SK-N-SH (cell line): ENCODE measurements at regions not wholly inside any gene's neighbourhood (a gene's known extent, or its start where the extent isn't known, plus 50 kb on each side); places are given as distances from the start of the nearest gene placed in this dataset.

Experiments
- CTCF ChIP-seq: fragments of 200-600 bp; sonication (generic); IDR thresholded peaks from 2 replicates; pipeline ENCODE4 v1.6.1; 2017; ENCODE audit warnings: antibody characterized with exemption, mild to moderate bottlenecking, moderate library complexity
- EZH2phosphoT487 ChIP-seq: fragments of 200-600 bp; sonication (generic); IDR thresholded peaks from 2 replicates; pipeline ENCODE4 v1.6.1; 2017; ENCODE audit warnings: low read depth, mixed run types, mild to moderate bottlenecking, antibody characterized with exemption, moderate library complexity, borderline replicate concordance
- FOSL2 ChIP-seq: IDR thresholded peaks from 2 replicates; pipeline ENCODE4 v1.4.0; 2012; ENCODE audit warnings: low read depth, mild to moderate bottlenecking, moderate library complexity, borderline replicate concordance
- FOXM1 ChIP-seq: IDR thresholded peaks from 2 replicates; pipeline ENCODE4 v1.4.0; 2012; ENCODE audit warnings: low read depth, mild to moderate bottlenecking
- GABPA ChIP-seq: IDR thresholded peaks from 2 replicates; pipeline ENCODE4 v1.4.0; 2012; ENCODE audit warnings: low read depth, mild to moderate bottlenecking
- IRF3 ChIP-seq: fragments of 150-350 bp; IDR thresholded peaks from 2 replicates; pipeline ENCODE4 v1.6.1; 2016; ENCODE audit warnings: mild to moderate bottlenecking, low read depth, low read length
- JUND ChIP-seq: IDR thresholded peaks from 2 replicates; pipeline ENCODE4 v1.4.0; 2012
- NFIC ChIP-seq: IDR thresholded peaks from 2 replicates; pipeline ENCODE4 v1.4.0; 2012; ENCODE audit warnings: borderline replicate concordance
- PBX3 ChIP-seq: IDR thresholded peaks from 2 replicates; pipeline ENCODE4; 2012
- POLR2AphosphoS5 ChIP-seq: IDR thresholded peaks from 2 replicates; pipeline ENCODE4 v1.6.1; 2012; ENCODE audit warnings: low read depth, low read length
- TCF12 ChIP-seq: IDR thresholded peaks from 2 replicates; pipeline ENCODE4 v1.4.0; 2012
- USF1 ChIP-seq: IDR thresholded peaks from 2 replicates; pipeline ENCODE4 v1.4.0; 2012; ENCODE audit warnings: low read depth, borderline replicate concordance

GRCh38 chr9:11257992-11258391 is 645.2 kb upstream of the PTPRD start:
- no peak for TF ChIP-seq CTCF
- TF ChIP-seq PBX3 = no peak
- no peak for TF ChIP-seq POLR2AphosphoS5
- TF ChIP-seq IRF3 = no peak
- no peak for TF ChIP-seq TCF12
- no peak for TF ChIP-seq FOXM1
- no peak for TF ChIP-seq EZH2phosphoT487
- TF ChIP-seq GABPA = no peak
- no peak for TF ChIP-seq USF1
- TF ChIP-seq NFIC = no peak
- TF ChIP-seq FOSL2 = no peak
- TF ChIP-seq JUND = no peak
